ENCODE measurements at regions not wholly inside any gene's neighbourhood (a gene's known extent, or its start where the extent isn't known, plus 50 kb on each side); places are given as distances from the start of the nearest gene placed in this dataset.
"Not testable (repeated sequence)": the region's sequence is repeated elsewhere in the genome, so short reads cannot be mapped to it uniquely, and the experiment has no call there.

- not testable (repeated sequence) for TF ChIP-seq POLR2A (IDR thresholded peaks at IDR 0.05)
- TF ChIP-seq, protein P1, sequence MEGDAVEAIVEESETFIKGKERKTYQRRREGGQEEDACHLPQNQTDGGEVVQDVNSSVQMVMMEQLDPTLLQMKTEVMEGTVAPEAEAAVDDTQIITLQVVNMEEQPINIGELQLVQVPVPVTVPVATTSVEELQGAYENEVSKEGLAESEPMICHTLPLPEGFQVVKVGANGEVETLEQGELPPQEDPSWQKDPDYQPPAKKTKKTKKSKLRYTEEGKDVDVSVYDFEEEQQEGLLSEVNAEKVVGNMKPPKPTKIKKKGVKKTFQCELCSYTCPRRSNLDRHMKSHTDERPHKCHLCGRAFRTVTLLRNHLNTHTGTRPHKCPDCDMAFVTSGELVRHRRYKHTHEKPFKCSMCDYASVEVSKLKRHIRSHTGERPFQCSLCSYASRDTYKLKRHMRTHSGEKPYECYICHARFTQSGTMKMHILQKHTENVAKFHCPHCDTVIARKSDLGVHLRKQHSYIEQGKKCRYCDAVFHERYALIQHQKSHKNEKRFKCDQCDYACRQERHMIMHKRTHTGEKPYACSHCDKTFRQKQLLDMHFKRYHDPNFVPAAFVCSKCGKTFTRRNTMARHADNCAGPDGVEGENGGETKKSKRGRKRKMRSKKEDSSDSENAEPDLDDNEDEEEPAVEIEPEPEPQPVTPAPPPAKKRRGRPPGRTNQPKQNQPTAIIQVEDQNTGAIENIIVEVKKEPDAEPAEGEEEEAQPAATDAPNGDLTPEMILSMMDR (IDR thresholded peaks at IDR 0.05) = not testable (repeated sequence)
Measured at GRCh38 chr22:10687256-10687655, 4840.7 kb upstream of the OR11H1 start.

All from ovary (tissue), 3 donors.